ENCODE measurements at regions not wholly inside any gene's neighbourhood (a gene's known extent, or its start where the extent isn't known, plus 50 kb on each side); places are given as distances from the start of the nearest gene placed in this dataset.

DNA sequence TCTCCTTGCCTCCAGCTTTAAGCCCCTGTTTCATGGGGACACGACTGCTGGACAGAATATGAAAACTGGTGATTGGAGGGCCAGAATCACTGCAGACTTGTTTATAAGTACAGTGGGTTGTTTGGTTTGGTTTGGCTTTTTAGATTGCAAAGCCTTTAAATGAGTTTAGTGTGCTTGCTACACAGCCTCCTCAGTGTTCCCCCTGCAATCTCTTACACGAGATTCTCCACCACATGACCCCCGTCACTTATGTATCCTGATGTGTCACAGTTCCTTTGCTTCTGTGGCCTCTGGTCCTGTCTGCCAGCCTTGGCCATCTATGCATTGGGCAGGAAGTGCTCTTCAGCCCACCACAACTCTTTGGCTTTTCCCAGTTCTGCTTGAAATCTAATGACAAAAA, 103.7 kb upstream of the ANKRD1 start:
- no peaks in the 10 kb centered on the region for H3K36me3 Mint-ChIP-seq (ENCODE audit: unreplicated experiment)

GRCh38 chr10:91032611-91033206, 111.8 kb upstream of the ANKRD1 start:
- H3K4me3 Mint-ChIP-seq (ENCODE audit: unreplicated experiment), result no peak overlapping the region
- no peak for DNase-seq
- peaks cover 24% of the 10 kb centered on the region for H3K4me1 Mint-ChIP-seq (ENCODE audit: low read depth, unreplicated experiment)
- no peak overlapping the region for H3K27ac Mint-ChIP-seq (ENCODE audit: unreplicated experiment)
- peaks cover 5% of the 10 kb centered on the region for H3K9me3 Mint-ChIP-seq (ENCODE audit: unreplicated experiment)
- peaks cover 3% of the 10 kb centered on the region for H3K27me3 Mint-ChIP-seq (ENCODE audit: unreplicated experiment)
- no peaks in the 10 kb centered on the region for H3K36me3 Mint-ChIP-seq (ENCODE audit: unreplicated experiment)
- TF ChIP-seq, protein P1, sequence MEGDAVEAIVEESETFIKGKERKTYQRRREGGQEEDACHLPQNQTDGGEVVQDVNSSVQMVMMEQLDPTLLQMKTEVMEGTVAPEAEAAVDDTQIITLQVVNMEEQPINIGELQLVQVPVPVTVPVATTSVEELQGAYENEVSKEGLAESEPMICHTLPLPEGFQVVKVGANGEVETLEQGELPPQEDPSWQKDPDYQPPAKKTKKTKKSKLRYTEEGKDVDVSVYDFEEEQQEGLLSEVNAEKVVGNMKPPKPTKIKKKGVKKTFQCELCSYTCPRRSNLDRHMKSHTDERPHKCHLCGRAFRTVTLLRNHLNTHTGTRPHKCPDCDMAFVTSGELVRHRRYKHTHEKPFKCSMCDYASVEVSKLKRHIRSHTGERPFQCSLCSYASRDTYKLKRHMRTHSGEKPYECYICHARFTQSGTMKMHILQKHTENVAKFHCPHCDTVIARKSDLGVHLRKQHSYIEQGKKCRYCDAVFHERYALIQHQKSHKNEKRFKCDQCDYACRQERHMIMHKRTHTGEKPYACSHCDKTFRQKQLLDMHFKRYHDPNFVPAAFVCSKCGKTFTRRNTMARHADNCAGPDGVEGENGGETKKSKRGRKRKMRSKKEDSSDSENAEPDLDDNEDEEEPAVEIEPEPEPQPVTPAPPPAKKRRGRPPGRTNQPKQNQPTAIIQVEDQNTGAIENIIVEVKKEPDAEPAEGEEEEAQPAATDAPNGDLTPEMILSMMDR (IDR thresholded peaks at IDR 0.05; ENCODE audit: partially characterized antibody, unreplicated experiment), result no peak

More for the DNA sequence above, 103.7 kb upstream of the ANKRD1 start:
- no peak overlapping the region for H3K4me3 Mint-ChIP-seq (ENCODE audit: unreplicated experiment)
- no peak for DNase-seq
- peaks cover 9% of the 10 kb centered on the region for H3K4me1 Mint-ChIP-seq (ENCODE audit: low read depth, unreplicated experiment)
- TF ChIP-seq, protein P1 (IDR thresholded peaks at IDR 0.05; ENCODE audit: partially characterized antibody, unreplicated experiment), result no peak
- H3K27me3 Mint-ChIP-seq (ENCODE audit: unreplicated experiment), result no peaks in the 10 kb centered on the region
- H3K9me3 Mint-ChIP-seq (ENCODE audit: unreplicated experiment), result peaks cover 2% of the 10 kb centered on the region
- no peak overlapping the region for H3K27ac Mint-ChIP-seq (ENCODE audit: unreplicated experiment)

GRCh38 chr10:91033324-91033950, 112.5 kb upstream of the ANKRD1 start:
- Mint-ChIP-seq H3K9me3 (ENCODE audit: unreplicated experiment) (peaks cover 5% of the 10 kb centered on the region), H3K27me3 (ENCODE audit: unreplicated experiment) (peaks cover 3% of the 10 kb centered on the region), H3K27ac (ENCODE audit: unreplicated experiment) (no peak overlapping the region), H3K4me1 (ENCODE audit: low read depth, unreplicated experiment) (peaks cover 26% of the 10 kb centered on the region), H3K36me3 (ENCODE audit: unreplicated experiment) (no peaks in the 10 kb centered on the region), H3K4me3 (ENCODE audit: unreplicated experiment) (no peak overlapping the region)
- TF ChIP-seq, protein P1 (IDR thresholded peaks at IDR 0.05; ENCODE audit: partially characterized antibody, unreplicated experiment), result no peak
- no peak for DNase-seq

DNA sequence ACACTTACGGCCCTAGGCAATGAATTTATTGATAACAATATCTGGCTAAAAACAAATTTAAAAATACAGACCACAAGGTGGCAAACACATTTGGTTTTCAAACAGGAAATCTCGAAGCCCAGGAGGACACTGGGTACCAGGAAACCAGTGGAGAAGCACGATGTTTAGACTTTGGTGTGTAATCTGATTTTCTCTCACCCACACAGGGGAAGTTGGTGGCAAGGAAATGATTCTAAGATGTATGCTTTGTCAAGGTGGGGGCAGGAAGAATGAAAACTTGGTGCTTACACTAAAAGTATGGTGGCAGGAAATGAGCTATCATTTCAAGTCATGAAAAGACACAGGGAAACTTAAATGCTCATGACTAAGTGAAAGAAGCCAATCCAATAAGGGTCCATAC, 113.2 kb upstream of the ANKRD1 start:
- Mint-ChIP-seq H3K36me3 (ENCODE audit: unreplicated experiment) (no peaks in the 10 kb centered on the region), H3K4me3 (ENCODE audit: unreplicated experiment) (peak overlapping the region; percentile 1), H3K27me3 (ENCODE audit: unreplicated experiment) (peaks cover 3% of the 10 kb centered on the region), H3K9me3 (ENCODE audit: unreplicated experiment) (peaks cover 4% of the 10 kb centered on the region), H3K4me1 (ENCODE audit: low read depth, unreplicated experiment) (peaks cover 28% of the 10 kb centered on the region), H3K27ac (ENCODE audit: unreplicated experiment) (no peak overlapping the region)
- TF ChIP-seq, protein P1 (IDR thresholded peaks at IDR 0.05; ENCODE audit: partially characterized antibody, unreplicated experiment), result no peak
- DNase-seq, result no peak

- H3K9me3 Mint-ChIP-seq (ENCODE audit: unreplicated experiment), result peaks cover 3% of the 10 kb centered on the region
- TF ChIP-seq, protein P1 (IDR thresholded peaks at IDR 0.05; ENCODE audit: partially characterized antibody, unreplicated experiment), result no peak
- H3K27ac Mint-ChIP-seq (ENCODE audit: unreplicated experiment), result no peak overlapping the region
- H3K27me3 Mint-ChIP-seq (ENCODE audit: unreplicated experiment), result peaks cover 3% of the 10 kb centered on the region
- DNase-seq, result no peak
- H3K36me3 Mint-ChIP-seq (ENCODE audit: unreplicated experiment), result no peaks in the 10 kb centered on the region
- H3K4me1 Mint-ChIP-seq (ENCODE audit: low read depth, unreplicated experiment), result peaks cover 33% of the 10 kb centered on the region
- no peak overlapping the region for H3K4me3 Mint-ChIP-seq (ENCODE audit: unreplicated experiment)
Observed at GRCh38 chr10:91034494-91035159, 113.7 kb upstream of the ANKRD1 start.

Data from glutamatergic neuron (in vitro differentiated cells).